H1 (cell line): ENCODE measurements at regions not wholly inside any gene's neighbourhood (a gene's known extent, or its start where the extent isn't known, plus 50 kb on each side); places are given as distances from the start of the nearest gene placed in this dataset.

Experiments used
- ASH2L ChIP-seq: fragments of 200-600, 300-600 bp; sonication (generic); IDR thresholded peaks from one replicate; pipeline ENCODE4 v1.7.1; 2017; ENCODE audit warnings: low read length
- ATF2 ChIP-seq: IDR thresholded peaks from 2 replicates; pipeline ENCODE4 v1.6.1; 2012; ENCODE audit warnings: low read length, inconsistent platforms
- CREB1 ChIP-seq: IDR thresholded peaks from 2 replicates; pipeline ENCODE4 v1.6.1; 2012; ENCODE audit warnings: inconsistent platforms
- CTBP2 ChIP-seq: IDR thresholded peaks from 2 replicates; pipeline ENCODE4 v1.7.0; 2011; ENCODE audit warnings: borderline replicate concordance, mild to moderate bottlenecking, moderate library complexity, mixed read lengths, low read length; ENCODE audit not compliant: insufficient read depth, insufficient read length
- CTCF ChIP-seq, 3 experiments: IDR thresholded peaks; 1 replicate in 2 of 3; 2 replicates in 1 of 3; pipeline versions ENCODE4 v1.5.1 to v1.6.1; 2011; ENCODE audit warnings: low read length in 3 of 3, mild to moderate bottlenecking in 3 of 3, inconsistent platforms in 2 of 3, low read depth in 1 of 3, moderate library complexity in 1 of 3; ENCODE audit not compliant: insufficient read depth in 1 of 3; ENCODE audit errors: control extremely low read depth in 1 of 3
- FOSL1 ChIP-seq: IDR thresholded peaks from 2 replicates; pipeline ENCODE4 v1.6.1; 2011; ENCODE audit warnings: mild to moderate bottlenecking, low read depth, low read length, moderate library complexity; ENCODE audit not compliant: insufficient read depth
- POU5F1 ChIP-seq: IDR thresholded peaks from 2 replicates; pipeline ENCODE4 v1.6.1; 2011; ENCODE audit warnings: low read depth, mild to moderate bottlenecking, low read length, moderate library complexity
- RXRA ChIP-seq: IDR thresholded peaks from 2 replicates; pipeline ENCODE4 v1.6.1; 2011; ENCODE audit warnings: low read depth, mild to moderate bottlenecking, low read length, moderate library complexity; ENCODE audit not compliant: insufficient read depth
- SAP30 ChIP-seq: fragments of 300-600 bp; sonication (generic); IDR thresholded peaks from 2 replicates; pipeline ENCODE4 v1.7.1; 2012; ENCODE audit warnings: low read length, moderate library complexity, mild to moderate bottlenecking, inconsistent platforms; ENCODE audit not compliant: insufficient read depth, insufficient replicate concordance
- SIX5 ChIP-seq: IDR thresholded peaks from 2 replicates; pipeline ENCODE4 v1.6.1; 2011; ENCODE audit warnings: mild to moderate bottlenecking, low read depth, low read length
- SUZ12 ChIP-seq: fragments of 200-600 bp; sonication (generic); IDR thresholded peaks from 2 replicates; pipeline ENCODE4 v1.6.1; 2012; ENCODE audit warnings: mild to moderate bottlenecking, inconsistent platforms, low read length, moderate library complexity, mixed read lengths
- TAF7 ChIP-seq: optimal IDR thresholded peaks from 2 replicates; pipeline ENCODE3; 2011; ENCODE audit warnings: low read depth, mild to moderate bottlenecking, inconsistent platforms, low read length, moderate library complexity, borderline replicate concordance
- TBP ChIP-seq: IDR thresholded peaks from 2 replicates; pipeline ENCODE4 v1.6.1; 2011; ENCODE audit warnings: low read depth, low read length, improper control_type of control experiment
- TCF12 ChIP-seq: IDR thresholded peaks from 2 replicates; pipeline ENCODE4 v1.6.1; 2011; ENCODE audit warnings: low read depth, mild to moderate bottlenecking, low read length
- ZNF274 ChIP-seq: IDR thresholded peaks from 2 replicates; pipeline ENCODE4 v1.7.0; 2012; ENCODE audit warnings: low read length, borderline replicate concordance; ENCODE audit errors: extremely low read depth

GRCh38 chr5:68582284-68582683 lies 366.7 kb downstream of the PIK3R1 start (continued):
- TF ChIP-seq ASH2L = no peak
- TF ChIP-seq SAP30 = no peak
- no peak for TF ChIP-seq CTCF (IDR thresholded peaks at IDR 0.05; ENCODE audit: control extremely low read depth in 1 of 3, insufficient read depth in 1 of 3, low read depth in 1 of 3, low read length in 3 of 3)
- TF ChIP-seq RXRA = no peak
- no peak for TF ChIP-seq SUZ12
- TF ChIP-seq TCF12 = no peak
- TF ChIP-seq ZNF274 = no peak
- TF ChIP-seq FOSL1 = no peak
- no peak for TF ChIP-seq ATF2
- TF ChIP-seq POU5F1 = no peak
- TF ChIP-seq TAF7 = no peak
- no peak for TF ChIP-seq TBP
- TF ChIP-seq CREB1 = no peak
- no peak for TF ChIP-seq CTBP2
- no peak for TF ChIP-seq SIX5
